NCI-H524 treated with DMSO at 0.1 percent for 48 hours (cell line): ENCODE measurements at regions not wholly inside any gene's neighbourhood (a gene's known extent, or its start where the extent isn't known, plus 50 kb on each side); places are given as distances from the start of the nearest gene placed in this dataset.
A peak's percentile ranks its signal among the peaks of the same experiment; 100 is the strongest.

ENCODE experiments used
- DNase-seq: peaks from one replicate; lab custom pipeline; 2025; lab: John Stamatoyannopoulos, UW

- DNase-seq = no peak
These were observed 230.2 kb upstream of the CD96 start for GRCh38 chr3:111311709-111312235.

GRCh38 chr3:111314181-111314873, 227.7 kb upstream of the CD96 start:
- DNase-seq = no peak

GRCh38 chr3:111314898-111315297, 227.1 kb upstream of the CD96 start:
- DNase-seq = peak; percentile 20

GRCh38 chr3:111315930-111316587, 225.9 kb upstream of the CD96 start:
- peak; percentile 32 for DNase-seq

GRCh38 chr3:111318289-111318688, 223.7 kb upstream of the CD96 start:
- DNase-seq = no peak

GRCh38 chr3:111319598-111319997, 222.4 kb upstream of the CD96 start:
- no peak for DNase-seq

- no peak for DNase-seq
These were observed 220.2 kb upstream of the CD96 start for GRCh38 chr3:111321786-111322185.

GRCh38 chr3:111323019-111323418, 219.0 kb upstream of the CD96 start:
- no peak for DNase-seq

GRCh38 chr3:111324151-111324550, 217.8 kb upstream of the CD96 start:
- no peak for DNase-seq

- no peak for DNase-seq
These were observed 217.4 kb upstream of the CD96 start for GRCh38 chr3:111324645-111325044.

GRCh38 chr3:111325160-111325718, 216.8 kb upstream of the CD96 start:
- no peak for DNase-seq

GRCh38 chr3:111326144-111326995, 215.6 kb upstream of the CD96 start:
- DNase-seq = no peak

- no peak for DNase-seq
These were observed 210.7 kb upstream of the CD96 start for GRCh38 chr3:111331306-111331705.

GRCh38 chr3:111331912-111332311, 210.1 kb upstream of the CD96 start:
- DNase-seq = no peak

GRCh38 chr3:111332488-111333080, 209.4 kb upstream of the CD96 start:
- peak; percentile 23 for DNase-seq

GRCh38 chr3:111333642-111334041, 208.4 kb upstream of the CD96 start:
- DNase-seq = no peak

GRCh38 chr3:111335512-111336303, 206.3 kb upstream of the CD96 start:
- DNase-seq = no peak

GRCh38 chr3:111336511-111336910, 205.5 kb upstream of the CD96 start:
- no peak for DNase-seq

- DNase-seq = no peak
These were observed 203.8 kb upstream of the CD96 start for GRCh38 chr3:111338059-111338698.

- no peak for DNase-seq
These were observed 203.0 kb upstream of the CD96 start for GRCh38 chr3:111339017-111339416.

- DNase-seq = no peak
These were observed 190.7 kb upstream of the CD96 start for GRCh38 chr3:111351334-111351733.
